ENCODE measurements at regions not wholly inside any gene's neighbourhood (a gene's known extent, or its start where the extent isn't known, plus 50 kb on each side); places are given as distances from the start of the nearest gene placed in this dataset.

DNA sequence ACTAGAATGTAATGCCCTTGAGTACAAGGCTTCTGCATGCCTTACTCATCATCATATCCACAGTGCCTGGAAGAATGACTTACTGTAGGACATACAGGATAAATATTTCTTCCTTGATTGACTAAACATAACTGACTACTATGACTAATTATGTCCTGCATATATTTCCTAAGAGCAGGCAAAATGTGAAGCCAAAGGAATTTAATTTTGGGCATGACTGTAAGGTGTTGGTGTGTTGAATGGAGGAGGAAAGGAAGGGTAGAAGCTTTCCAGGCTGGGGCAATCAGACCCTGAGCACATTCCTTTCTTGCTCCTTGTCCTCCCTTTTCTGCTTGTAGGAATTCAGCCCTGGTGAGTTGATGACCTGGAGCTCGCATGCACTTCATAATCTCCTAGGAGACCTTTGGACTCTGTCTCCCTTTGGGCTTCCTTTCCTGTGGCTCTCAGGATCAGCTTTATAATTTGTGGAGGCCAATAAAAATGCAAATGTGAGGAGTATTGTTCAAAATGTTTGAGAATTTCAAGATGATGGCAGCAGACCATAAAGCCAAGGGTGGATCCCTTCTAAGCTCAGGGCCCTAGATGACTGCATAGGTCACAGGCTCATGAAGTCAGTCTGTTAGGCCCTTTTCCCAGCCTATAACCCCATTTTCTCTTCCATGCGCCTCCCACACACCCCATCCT is 174.0 kb downstream of the HMHB1 start:
- TF ChIP-seq, protein P1, sequence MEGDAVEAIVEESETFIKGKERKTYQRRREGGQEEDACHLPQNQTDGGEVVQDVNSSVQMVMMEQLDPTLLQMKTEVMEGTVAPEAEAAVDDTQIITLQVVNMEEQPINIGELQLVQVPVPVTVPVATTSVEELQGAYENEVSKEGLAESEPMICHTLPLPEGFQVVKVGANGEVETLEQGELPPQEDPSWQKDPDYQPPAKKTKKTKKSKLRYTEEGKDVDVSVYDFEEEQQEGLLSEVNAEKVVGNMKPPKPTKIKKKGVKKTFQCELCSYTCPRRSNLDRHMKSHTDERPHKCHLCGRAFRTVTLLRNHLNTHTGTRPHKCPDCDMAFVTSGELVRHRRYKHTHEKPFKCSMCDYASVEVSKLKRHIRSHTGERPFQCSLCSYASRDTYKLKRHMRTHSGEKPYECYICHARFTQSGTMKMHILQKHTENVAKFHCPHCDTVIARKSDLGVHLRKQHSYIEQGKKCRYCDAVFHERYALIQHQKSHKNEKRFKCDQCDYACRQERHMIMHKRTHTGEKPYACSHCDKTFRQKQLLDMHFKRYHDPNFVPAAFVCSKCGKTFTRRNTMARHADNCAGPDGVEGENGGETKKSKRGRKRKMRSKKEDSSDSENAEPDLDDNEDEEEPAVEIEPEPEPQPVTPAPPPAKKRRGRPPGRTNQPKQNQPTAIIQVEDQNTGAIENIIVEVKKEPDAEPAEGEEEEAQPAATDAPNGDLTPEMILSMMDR (conservative IDR thresholded peaks at IDR 0.05; ENCODE audit: low read depth, low read length) = no peak
- no peak for TF ChIP-seq EZH2 (IDR thresholded peaks at IDR 0.05; ENCODE audit: borderline replicate concordance, low read depth, low read length, poor library complexity, severe bottlenecking)
